GM18868 (cell line): ENCODE measurements at regions not wholly inside any gene's neighbourhood (a gene's known extent, or its start where the extent isn't known, plus 50 kb on each side); places are given as distances from the start of the nearest gene placed in this dataset.

Experiments used
- ATAC-seq: cut with Tn5 transposase; IDR thresholded peaks from one replicate; pipeline ENCODE4 v1.9.1; 2021; ENCODE audit warnings: mild to moderate bottlenecking, moderate library complexity; ENCODE audit not compliant: unreplicated experiment

DNA sequence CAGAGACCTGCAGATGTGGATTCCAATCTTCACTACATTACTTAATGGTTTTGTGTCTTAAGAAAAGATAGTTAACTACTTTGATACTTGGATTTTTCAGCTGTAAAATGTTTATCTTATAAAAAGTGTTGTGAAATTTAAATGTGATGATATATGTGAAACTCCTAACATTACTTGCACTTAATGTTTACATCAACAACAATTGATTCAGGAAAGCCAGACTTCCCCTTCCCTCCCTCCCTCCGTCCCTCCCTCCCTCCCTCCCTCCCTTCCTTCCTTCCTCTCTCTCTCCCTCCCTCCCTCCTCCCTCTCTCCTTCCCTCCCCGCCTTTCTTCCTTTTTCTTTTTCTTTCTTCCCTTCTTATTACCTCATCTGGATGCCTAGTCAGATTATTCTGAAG, 773.9 kb upstream of the FAM98A start:
- no peak for ATAC-seq

DNA sequence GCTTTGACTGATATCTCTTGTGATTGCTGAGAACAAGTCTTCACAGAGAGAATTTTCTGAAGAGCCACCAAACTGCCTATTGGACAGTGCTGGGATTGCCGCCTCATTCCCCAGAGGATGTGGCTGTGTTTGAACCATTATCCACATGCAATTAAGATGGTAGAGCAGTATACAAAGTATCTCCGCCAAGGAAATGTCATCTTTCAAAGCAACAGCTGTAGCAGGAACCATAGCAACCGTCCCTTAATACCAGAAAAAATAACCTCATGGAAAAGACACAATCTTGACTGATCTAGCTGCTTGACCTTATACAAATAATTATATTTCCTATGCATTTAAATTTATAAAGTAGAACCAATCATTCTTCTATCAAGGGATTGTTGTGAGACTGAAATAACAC, 772.6 kb upstream of the FAM98A start:
- no peak for ATAC-seq

DNA sequence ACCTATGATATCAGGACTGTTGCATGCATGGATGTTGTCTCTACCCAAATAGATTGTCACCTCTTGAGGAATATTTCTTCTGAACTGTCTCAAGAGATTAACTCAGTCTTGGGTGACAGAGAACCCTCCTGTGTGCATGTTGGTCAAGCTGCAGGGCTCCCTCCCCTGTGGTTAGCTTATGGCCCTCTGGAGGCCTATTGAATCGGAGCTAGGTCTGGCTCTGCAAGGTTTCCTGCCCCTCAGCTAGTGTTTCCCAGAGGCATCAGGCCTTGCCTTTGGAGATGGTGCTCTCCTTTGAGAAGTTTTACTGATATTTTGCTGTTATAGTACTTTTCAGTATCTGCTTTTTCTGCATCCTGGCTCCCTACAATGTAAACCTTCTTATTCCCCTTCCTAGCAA, 769.2 kb upstream of the FAM98A start:
- no peak for ATAC-seq

DNA sequence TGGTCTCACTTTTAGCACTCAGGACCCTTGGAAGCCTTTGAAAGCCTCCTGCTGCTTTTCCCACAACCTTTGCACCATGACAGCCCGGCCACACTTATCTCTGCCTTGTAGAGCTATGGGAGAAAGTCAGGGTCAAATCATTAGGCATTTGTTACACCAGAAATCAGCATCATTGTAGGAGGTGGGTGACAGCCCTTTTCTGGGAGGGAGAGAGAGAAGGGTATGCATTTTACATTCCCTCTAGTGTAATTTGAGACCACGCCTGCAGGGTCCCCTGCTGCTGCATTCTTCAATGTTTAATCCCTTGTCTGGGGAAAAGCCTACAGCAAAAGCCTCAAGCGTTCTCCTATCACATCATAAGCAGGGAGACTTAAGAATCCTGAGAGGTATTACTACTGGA, 766.8 kb upstream of the FAM98A start:
- no peak for ATAC-seq

DNA sequence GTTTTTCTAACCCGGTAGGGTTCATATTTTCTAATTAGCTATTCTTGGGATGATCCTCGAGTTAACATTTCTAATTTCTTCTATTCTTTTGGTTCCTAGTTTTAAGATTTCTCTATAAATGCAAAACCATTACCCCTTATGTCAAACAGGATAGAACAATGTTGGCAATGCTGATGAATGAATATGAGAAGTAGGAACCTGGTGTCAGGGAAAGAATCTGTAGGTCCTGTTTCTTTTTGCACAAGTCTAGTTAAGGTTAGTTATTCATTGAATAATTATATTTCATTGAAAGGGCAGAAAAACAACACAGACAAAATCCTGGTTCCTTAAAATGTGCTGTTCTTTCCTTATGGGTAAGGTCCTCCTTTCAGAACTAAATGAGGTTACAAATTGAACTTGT, 766.4 kb upstream of the FAM98A start:
- ATAC-seq, result no peak

DNA sequence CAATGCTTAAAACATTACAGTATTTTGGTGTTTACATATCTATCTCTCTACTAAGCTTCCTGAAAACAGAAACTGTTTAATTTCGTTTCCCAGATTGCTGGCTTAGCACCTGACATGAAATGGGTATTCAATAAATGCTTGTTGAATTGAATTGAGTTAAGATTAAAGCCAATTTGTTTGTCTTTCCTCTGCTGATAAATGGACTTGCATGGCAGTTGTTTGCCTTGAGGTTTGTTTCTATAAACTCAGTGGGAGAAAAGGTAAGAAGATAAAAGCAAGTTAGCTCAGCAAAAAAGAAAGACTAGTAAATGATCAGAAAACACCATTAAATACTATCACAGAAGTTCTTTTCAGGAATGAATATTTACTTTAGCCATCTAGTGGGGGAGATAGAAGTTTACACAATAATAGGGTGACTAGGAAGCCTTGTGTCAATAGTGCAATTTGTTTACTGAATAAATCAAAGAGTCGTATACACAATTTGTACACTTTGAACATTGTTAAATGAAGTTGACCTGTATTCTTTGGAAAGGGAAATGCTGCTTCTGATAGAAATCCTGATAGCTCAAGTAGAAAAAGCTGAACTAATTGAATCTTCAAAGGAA, 754.5 kb upstream of the FAM98A start:
- no peak for ATAC-seq

DNA sequence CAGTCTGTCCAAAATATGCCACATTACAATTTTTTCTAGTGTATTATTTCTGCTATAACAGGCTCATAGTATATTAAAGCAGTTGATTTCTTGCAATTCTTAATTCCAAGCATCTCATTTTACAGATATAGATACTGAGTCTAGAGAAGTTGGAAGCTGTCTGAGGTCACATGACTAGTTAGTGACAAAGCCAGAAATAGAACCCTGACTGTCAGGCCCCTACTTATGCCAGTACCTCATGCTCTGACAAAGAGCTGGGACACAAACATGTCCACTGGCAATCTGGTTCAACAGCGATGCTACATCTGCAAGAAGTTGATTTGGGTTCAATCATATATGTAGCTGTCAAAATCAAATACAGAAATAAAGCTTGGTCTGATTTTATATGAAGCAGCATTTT, 750.4 kb upstream of the FAM98A start:
- ATAC-seq, result no peak

DNA sequence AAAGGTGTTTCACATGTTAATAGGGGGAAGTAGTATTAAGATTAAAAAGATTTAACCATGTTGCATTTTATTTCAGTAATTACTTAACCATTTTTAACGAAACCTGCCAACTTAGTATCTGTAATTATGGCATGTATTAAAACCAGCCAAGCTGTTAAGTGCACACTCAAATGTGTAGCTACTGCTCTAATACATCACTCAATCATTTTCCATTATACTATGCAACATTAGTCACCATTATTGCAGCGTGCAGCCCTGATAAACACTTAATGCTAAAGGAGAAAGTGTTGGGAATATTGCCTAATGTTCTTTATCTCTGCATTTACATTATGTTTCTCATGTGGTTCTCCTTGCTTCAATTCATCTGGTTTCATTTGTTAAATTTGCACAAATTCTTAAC, 745.9 kb upstream of the FAM98A start:
- ATAC-seq, result no peak

DNA sequence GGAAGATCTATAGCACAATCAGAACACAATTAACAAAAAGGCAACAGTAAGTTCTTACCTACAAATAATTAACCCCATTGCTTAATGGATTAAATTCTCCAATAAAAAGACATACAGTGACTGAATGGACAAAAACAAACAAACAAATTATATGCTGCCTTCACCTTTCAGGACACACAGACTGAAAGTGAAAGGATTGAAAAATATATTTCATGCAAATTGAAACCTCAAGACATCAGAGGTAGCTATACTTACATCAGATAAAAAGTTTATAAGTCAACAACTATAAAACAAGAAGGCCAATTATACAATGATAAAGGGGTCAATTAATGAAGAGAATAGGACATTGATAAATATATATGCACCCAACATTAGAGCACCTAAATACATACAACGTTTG, 741.2 kb upstream of the FAM98A start:
- ATAC-seq, result no peak

DNA sequence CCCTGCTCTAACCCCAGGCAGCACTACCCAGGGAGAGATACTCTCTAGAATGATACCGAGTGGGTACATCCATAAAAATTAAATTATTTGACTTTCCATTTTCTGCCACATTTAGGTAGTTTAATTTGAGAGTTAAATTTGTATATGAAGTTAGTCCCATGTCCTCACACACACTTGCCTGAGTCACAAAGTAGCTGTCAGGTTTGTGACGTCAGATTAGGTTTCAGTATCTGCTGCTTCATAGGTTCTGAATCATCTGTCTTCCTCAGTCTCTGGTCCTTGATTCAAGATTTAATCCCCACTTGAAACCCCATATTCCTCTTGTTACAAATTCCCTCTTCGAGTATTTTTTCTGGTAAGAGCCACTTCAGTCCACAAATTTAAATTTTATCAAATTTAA, 738.6 kb upstream of the FAM98A start:
- ATAC-seq, result no peak

DNA sequence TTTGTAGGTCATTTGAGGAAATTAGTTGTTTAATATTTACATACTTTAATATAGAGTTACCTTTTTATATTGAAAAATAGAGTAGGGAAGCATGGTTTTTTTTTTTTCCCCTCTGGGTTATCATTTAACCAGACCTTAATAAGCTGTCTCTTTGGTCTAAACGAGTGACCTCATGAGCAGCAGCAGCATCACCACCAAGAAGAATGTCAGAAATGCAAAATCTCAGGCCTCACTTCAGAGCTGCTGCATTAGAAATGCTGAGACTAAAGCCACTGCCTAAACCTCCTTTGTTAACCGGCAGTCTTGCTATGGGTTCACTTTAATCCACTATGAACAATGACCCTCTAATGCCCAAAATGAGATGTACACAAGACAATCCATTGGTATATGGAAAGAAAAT, 733.7 kb upstream of the FAM98A start:
- ATAC-seq, result no peak

DNA sequence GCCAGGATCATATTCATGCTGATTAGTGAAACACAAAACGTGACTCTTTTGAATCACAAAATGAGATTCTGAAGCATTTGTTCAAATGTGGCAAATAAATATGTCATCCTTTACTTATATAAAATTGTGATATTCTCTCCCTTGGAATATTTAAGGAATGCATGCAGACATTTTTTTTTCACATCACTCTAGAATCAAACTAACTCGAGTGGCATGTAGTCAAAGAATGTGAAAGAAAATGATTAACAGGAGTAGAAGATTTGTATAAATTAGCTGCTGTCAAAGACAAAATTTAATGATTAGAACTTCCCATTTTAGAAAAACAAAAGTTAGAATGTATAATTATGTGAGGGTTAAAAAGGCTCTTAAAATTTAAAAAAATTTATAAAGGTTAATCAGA, 721.0 kb upstream of the FAM98A start:
- ATAC-seq, result no peak

DNA sequence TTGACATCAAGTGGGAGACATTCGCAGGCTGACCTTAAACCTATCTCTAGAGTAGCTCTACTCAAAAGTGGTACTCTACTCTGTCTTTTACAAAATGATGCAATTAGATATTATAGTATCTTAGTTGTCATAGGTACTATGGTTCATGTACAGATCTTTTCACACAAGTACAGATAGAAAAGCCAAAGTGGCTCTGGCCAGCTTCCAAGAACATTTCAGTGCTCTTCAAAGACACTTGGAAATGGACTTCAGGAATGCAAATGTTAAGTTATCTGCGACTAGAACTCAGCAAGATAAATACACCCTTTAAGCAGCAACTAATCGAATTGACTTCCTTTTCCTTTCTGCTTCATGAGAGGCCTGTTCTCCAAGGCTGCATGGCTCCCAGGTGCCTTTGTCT, 718.7 kb upstream of the FAM98A start:
- ATAC-seq, result no peak

DNA sequence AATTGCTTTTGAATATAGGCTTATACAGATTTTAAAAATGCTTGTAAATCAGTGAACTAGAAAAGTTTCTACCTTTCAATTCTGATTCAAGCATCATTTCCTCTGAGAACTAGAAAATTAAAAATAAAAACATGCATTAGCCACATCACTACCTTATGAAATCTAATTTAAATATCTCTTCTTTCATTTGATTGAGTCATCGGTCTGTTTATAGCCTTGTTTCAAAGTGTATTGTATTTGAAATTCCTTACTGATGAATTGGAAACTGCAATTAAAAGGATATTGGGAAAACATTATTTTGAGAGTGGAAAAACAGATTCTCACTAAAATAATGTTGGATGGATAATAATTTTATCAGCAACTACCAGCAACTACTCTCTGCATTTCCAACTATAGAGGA, 717.7 kb upstream of the FAM98A start:
- no peak for ATAC-seq

DNA sequence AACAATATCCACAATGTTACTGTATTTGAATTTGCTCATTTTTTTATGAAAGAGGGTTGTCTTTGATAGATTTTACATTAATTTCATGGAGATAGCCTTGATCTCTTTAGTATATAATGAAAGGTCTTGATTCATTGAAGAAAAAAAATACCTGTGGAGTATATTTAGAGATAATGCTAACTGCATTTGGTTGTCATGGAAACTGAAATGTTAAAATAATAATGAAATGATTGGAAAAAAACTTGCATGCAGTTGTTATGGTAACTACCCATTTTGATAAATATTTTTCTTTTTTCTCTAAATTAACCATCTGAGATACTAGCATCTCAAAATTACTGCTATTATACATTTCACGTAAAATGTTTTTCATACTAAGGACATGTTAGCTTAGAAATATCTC, 712.7 kb upstream of the FAM98A start:
- ATAC-seq, result no peak

DNA sequence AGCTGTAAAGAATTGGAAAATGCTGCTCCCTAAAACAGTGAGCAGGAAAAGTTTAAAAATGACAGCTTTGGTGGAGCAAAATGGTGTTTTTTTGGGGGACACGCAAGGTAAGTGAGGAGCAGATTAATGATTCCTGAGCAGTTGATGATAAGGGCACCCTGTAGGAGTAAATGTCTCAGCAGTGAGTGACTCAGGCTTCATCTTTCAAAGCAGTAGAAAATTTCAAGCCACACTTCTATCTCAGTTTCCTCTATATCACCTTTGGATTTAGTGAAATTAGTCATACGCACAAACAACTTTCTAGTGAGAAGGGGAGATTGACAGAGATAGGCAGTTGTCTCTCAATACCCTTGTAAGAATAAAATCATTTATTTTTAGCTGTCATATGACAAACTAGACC, 709.0 kb upstream of the FAM98A start:
- no peak for ATAC-seq

DNA sequence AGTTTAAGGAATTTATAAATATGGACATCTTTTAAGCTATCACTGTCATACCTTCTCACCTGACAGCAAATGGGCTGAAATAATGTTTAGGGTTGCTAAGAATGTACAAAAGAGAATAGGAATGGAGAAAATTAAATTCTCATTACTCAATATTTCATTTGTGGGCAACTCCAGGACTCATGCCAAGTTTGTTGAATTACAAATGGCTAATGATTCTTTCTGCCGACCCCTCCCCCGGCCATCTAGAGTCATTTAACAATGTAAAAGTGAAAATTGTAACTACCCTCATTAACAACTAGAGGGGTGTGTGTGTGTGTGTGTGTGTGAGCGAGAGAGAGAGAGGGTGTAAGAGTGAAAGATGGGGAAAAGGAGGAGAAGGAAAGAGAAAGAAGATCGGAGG, 708.5 kb upstream of the FAM98A start:
- no peak for ATAC-seq

DNA sequence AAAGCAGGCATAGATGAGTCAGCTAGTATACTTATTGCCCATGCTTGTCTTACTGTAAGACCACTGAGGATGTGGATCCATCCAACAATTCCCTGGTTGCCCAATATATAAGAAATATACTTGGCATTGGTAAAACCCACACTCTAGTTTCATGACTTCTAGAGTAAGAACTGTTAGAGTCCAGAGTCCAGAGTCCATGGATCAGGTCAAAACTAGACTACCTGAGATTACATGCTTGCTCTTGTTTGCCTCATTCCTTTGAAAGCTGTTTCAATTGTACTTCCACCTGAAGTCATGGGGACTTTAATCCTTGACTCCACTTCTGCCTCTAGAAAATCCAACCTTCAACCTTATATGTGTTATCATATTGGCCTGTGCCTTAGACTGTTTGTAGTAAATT, 707.6 kb upstream of the FAM98A start:
- ATAC-seq, result no peak

DNA sequence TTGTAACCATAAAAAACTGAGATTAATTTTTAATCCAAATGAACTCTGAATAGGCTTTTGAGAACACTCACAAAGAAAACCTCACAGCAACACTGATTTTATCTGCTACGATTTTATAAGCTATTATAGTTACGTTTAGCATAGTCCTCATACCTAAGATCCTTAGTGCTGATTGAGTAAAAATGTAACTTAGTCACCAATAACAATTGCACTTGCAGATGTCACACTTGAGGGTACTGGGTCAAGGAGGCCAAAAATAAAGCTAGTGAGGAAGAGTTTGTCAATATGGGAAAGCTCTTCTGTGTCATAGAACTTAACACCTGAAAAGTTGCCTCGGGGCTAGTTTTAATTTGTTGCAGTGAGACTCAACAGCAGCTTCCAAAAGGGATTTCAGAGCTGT, 706.5 kb upstream of the FAM98A start:
- no peak for ATAC-seq

DNA sequence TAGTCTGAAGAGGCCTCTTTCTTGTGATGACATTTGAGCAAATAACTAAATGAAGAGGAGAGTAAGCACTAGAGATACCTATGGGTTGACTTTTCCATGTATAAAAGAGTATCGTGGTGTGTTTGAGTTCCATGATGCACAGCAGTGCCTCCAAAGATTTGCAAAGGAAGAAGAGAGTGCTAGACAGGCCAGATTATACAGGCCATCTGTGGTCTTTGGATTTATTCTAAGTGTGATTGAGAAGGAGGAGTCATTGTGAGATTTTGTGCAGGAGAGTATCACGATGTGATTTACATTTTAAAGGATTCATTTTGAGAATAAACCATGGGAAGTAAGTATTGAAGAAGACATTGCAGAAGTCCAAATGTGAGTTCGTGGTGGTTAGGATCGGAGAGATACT, 695.9 kb upstream of the FAM98A start:
- ATAC-seq, result no peak

DNA sequence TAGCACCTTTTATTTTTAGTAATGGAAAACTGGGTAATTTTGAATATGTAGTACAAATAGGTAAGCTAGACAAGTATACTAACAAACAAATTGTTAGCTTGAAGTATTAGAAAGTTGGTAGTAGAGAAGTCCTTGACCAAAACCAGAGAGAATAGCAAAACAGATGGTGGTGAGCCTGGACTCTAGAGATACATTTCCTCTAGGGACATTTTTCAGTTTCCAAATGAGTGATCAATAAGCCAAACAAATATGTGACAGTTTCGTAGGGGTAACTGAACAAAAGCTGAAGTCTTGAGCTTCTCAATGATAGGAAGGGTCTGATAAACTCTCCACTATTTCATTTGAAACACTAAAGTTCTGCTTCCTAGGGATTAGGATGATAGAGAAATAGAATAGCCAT, 692.0 kb upstream of the FAM98A start:
- peak; percentile 78 for ATAC-seq

DNA sequence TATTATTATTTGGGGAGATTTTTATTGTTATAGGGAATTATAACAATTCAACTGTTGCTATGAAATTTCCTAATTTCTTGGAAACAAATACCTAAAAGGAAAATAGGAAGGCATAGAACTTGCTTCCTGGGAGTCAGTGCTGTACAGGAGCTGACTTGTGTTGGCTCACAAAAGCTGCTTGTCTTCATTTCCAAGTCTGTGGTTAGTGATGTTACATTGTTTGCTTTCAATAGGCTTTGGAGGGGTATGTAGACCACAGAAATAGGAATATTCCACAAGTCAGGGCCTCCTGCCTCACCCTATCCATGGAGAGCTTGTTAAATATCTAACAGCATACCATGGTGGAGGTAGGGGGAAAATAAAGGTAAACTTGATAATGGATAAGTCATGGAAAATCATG, 688.9 kb upstream of the FAM98A start:
- no peak for ATAC-seq

DNA sequence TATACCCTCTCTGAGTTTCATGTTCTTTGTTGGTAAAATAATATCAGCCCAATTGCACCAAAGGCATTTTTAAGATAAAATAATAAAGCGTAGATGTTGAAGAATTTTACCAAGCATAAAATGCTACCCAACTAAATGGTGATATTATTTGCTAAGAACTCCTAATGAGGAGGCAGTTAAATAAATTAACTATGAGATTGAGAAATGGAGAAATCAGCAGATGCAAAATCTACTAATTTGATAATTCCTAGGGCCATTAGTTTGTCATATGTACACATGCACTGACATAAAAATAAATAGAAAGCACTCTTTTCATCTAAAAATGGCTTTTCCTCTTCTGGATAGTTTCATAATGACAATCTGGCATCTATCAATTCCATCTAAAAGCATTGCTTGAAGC, 681.5 kb upstream of the FAM98A start:
- no peak for ATAC-seq
